UCSD-AML1 (cell line): ENCODE measurements at regions not wholly inside any gene's neighbourhood (a gene's known extent, or its start where the extent isn't known, plus 50 kb on each side); places are given as distances from the start of the nearest gene placed in this dataset.

Source experiments
- DNase-seq: peaks from one replicate; lab custom pipeline; 2025; ENCODE audit not compliant: unreplicated experiment; lab: John Stamatoyannopoulos, UW

DNA sequence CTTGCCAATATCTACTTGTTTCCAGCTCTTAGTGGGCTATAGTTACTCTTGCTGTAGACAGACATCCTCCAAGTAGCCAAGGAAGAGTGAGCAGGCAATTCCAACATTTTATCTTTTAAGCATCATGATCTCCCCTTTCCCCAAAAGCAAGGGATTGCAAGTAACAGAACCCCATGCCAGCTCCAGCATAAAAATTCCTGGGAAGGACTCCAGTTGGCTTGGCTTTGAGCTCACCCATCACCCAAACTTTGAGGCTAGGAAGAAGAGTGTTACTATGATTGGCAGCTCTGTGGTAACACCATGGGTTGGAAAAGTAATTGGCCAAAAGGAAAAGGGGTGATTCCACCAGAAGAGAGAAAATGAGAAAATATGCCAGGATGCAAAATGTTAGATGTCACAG lies 1086.4 kb upstream of the RBFOX1 start:
- no peak for DNase-seq

- DNase-seq, result no peak
Observed at GRCh38 chr16:6232056-6232455, 1100.6 kb upstream of the RBFOX1 start.

DNA sequence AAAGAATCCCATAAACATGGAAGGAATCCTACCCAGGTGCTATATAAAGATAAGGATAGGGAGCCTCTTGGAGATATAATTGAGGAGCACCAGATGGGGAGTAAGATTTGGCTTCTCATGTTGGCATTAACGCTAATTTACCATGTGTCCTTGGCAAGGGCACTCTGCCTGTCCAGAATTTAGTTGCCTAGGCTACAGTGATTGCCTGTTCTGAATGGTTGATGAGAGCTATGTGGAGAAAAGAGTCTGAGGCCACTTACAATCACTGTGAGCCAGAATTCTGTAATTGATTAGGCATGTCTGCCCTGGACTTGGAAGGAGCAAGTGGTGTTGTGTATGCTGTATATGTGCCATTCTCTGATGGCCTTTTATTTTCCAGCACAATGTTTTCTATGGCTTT lies 1101.2 kb upstream of the RBFOX1 start:
- DNase-seq, result no peak

GRCh38 chr16:6229186-6229585 lies 1103.5 kb upstream of the RBFOX1 start:
- DNase-seq, result no peak

DNA sequence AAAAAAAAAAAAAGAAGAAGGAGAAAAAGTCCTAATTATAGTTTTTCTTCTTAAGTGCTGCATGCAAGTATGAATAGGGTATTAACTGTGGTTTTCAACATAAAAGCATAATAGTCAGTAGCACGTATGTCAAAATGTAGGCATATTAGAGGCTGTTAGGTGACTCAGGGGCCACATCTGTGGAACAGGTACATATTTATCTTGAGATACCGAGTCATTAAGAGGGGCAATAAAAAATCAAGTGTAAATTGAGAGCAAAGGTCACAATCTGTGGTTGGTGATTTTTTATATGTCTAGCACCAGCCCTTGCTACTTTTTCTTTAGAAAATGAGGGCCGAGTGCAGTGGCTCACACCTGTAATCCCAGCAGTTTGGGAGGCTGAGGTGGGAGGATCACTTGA lies 1113.8 kb upstream of the RBFOX1 start:
- DNase-seq, result no peak

- no peak for DNase-seq
Observed at GRCh38 chr16:6216836-6217235, 1115.8 kb upstream of the RBFOX1 start.

DNA sequence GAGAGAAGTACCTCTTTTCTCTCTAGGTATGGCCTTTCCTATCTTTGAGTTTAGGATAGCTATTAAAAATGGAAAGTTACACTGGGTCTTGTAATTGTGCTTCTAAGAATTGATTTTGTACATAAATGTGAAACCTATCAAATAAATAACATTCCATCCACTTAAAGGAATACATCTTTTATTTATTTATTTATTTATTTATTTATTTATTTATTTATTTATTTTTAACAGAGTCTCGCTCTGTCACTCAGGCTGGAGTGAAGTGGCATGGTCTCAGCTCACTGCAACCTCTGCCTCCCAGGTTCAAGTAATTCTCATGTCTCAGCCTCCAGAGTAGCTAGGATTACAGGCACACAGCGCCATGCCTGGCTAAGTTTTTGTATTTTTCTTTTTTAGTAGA lies 1114.0 kb upstream of the EEF2KMT start:
- no peak for DNase-seq

DNA sequence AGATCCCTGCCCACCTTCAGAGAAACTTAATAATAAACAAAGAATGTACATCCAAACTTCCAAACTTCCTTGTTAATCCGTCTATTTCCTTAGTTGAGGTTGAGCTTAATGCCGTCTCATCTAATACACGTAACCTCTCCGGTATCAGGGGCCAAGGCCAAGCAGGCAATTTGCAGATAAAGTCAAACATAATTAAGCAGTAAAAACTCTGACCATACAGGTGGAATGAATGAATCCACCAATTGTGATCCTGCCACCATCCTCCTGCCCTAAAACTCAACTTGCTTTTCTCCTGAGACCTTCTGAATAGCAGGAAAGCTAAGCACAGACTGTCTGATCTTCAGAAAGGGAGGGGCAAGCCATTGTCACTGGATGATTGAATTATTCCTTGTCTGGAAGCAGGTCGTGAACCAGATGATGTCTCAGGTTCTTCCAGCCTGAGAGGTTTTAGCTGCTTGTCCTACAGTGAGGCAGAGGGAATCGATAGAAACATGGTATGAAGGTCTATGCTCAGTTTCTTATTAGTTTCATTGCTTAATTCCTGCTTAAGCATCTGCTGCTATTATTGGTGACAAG lies 1111.8 kb upstream of the EEF2KMT start:
- no peak for DNase-seq

GRCh38 chr16:6207580-6207979 lies 1110.0 kb upstream of the EEF2KMT start:
- no peak for DNase-seq

- DNase-seq, result no peak
Observed at GRCh38 chr16:6207124-6207523, 1109.5 kb upstream of the EEF2KMT start.

- no peak for DNase-seq
Observed at GRCh38 chr16:6206080-6206479, 1108.5 kb upstream of the EEF2KMT start.

GRCh38 chr16:6204945-6205344 lies 1107.3 kb upstream of the EEF2KMT start:
- no peak for DNase-seq

GRCh38 chr16:6200861-6201260 lies 1103.3 kb upstream of the EEF2KMT start:
- no peak for DNase-seq

DNA sequence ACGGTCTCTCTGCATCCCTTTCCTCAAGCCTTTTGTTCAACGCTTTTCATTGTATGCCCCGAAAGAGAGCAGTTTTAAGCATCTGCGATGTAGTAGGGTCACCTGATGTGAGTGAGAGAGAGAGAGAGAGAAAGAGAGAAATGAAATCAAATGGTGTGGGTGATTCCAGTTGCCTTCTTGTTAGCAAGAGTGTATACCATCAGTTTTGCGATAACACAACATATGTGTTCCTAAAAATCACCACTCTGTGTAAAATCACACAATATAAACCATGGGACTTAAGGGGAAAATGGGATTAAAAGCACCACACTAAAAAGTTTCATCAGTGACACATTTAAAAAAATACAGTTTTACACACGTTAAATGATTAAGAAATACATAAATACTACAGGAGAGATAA lies 1102.7 kb upstream of the EEF2KMT start:
- DNase-seq, result no peak

GRCh38 chr16:6195966-6196365 lies 1098.4 kb upstream of the EEF2KMT start:
- no peak for DNase-seq

- no peak for DNase-seq
Observed at GRCh38 chr16:6193718-6194117, 1096.1 kb upstream of the EEF2KMT start.

- no peak for DNase-seq
Observed at GRCh38 chr16:6192984-6193383, 1095.4 kb upstream of the EEF2KMT start.

- DNase-seq, result no peak
Observed at GRCh38 chr16:6192532-6192931, 1094.9 kb upstream of the EEF2KMT start.

- no peak for DNase-seq
Observed at GRCh38 chr16:6190776-6191175, 1093.2 kb upstream of the EEF2KMT start.

DNA sequence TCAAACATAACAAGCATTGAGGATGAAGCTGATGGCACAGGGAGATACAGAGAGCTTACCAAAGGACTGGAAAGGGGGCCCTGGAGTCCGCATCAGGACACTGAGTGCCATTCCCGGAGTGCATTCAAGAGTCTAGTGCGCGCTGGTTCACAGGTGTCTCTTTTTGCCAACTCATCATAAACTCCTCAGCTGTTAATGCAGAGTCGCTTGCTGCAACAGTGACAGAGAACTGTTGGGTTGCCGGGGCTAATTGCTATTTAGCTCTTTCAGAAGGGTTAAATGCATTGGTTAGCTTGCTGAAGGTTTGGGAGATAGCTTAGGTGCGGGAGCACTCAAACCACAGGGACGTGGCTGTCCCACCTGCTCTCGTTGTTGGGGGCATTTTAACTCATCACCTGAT lies 1091.6 kb upstream of the EEF2KMT start:
- DNase-seq, result no peak

DNA sequence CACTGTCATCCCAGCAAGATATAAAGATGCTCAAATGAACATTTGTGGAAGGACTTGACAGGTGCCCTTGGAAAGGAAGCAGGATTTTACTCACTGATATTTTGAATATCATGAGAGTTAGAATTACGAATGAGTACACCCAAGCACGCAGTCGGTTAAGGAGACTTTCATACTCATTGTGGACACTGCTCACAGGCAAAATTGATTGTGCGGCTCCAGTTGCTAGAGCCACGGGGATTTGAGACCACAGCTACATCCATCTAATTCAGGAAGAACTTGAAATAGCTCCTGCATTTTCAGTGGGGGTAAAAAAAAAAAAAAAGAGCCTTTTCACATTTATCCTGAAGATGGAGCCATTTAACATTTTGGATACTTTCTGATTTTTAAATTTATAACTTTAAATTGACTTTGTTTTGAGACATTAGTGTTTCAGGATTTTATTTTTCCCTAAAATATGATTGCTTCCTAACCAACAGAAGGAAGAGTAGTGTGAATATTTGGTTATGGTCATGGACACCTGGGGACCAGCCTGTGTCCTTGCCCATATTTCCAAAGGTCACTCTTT lies 1080.1 kb upstream of the EEF2KMT start:
- DNase-seq, result no peak

- DNase-seq, result no peak
Observed at GRCh38 chr16:6170022-6170421, 1072.4 kb upstream of the EEF2KMT start.

DNA sequence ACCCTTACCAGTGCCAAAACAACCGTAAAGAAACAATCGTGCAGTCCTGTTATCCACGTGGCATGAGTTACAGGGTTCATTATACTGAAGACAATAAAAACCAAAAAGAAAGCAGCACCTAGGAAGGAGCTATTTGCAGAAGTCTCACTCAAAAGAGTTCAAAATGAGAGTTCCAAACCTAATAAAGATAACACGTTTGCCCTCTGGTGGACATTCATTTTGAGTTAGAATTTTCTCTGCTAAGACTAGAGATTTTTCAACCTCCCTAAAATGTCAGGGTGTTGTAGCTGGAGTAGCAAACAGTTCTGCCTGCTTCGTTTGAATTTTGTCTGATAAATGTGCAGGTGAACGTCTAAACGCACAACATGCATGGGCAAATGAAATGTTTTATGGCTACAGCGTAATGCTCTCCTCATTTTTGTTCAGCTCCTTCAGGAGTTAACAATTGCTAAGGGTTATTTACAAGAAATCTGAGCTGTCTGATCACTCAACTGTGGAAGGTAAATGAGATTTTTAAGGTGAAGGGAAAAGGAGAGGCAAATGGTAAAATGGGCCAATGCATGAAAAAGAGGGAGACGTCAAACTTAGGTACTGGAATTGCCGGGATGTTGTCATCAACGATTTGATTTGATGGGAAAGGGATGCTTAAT lies 1067.9 kb upstream of the EEF2KMT start:
- DNase-seq, result no peak
